Tibial nerve (tissue), 4 donors: ENCODE measurements at regions not wholly inside any gene's neighbourhood (a gene's known extent, or its start where the extent isn't known, plus 50 kb on each side); places are given as distances from the start of the nearest gene placed in this dataset.

Source experiments
- CTCF ChIP-seq, 5 experiments: fragments of 200-600 bp in 3 of 5; fragments of 450-650 bp in 2 of 5; sonication (generic) in 3 of 5; IDR thresholded peaks; one replicate each; pipeline ENCODE4 v1.5.1; 2016 to 2019; ENCODE audit warnings: antibody characterized with exemption in 5 of 5, mild to moderate bottlenecking in 3 of 5, moderate library complexity in 2 of 5
- EP300 ChIP-seq, 2 donors: sonication (generic); formaldehyde crosslinking; IDR thresholded peaks; one replicate each; pipeline ENCODE4 v1.6.1; 2017; ENCODE audit warnings: antibody characterized with exemption in 2 of 2, mild to moderate bottlenecking in 1 of 2
- POLR2A ChIP-seq, 2 donors: fragments of 450-650 bp; IDR thresholded peaks; one replicate each; pipeline ENCODE4 v1.6.1; 2017; ENCODE audit warnings: antibody characterized with exemption in 2 of 2, mild to moderate bottlenecking in 2 of 2, moderate library complexity in 2 of 2

- TF ChIP-seq CTCF (IDR thresholded peaks at IDR 0.05) (no peak), POLR2A (IDR thresholded peaks at IDR 0.05) (no peak), EP300 (IDR thresholded peaks at IDR 0.05) (no peak)
Measured at GRCh38 chr14:30356438-30357202, 202.3 kb upstream of the G2E3 start.
